ENCODE measurements at regions not wholly inside any gene's neighbourhood (a gene's known extent, or its start where the extent isn't known, plus 50 kb on each side); places are given as distances from the start of the nearest gene placed in this dataset.

GRCh38 chr4:31114816-31115215, 394.6 kb downstream of the PCDH7 start:
- no CpG with 5 or more reads among the region's 6 CpGs for WGBS (ENCODE audit: extremely low coverage, insufficient read length, low lambda C conversion rate)

More at GRCh38 chr4:31114816-31115215, 394.6 kb downstream of the PCDH7 start:
- Histone ChIP-seq H2BK120ac (ENCODE audit: low read depth, low read length, poor library complexity, severe bottlenecking) (no peak overlapping the region), H2BK12ac (ENCODE audit: insufficient read length, low read depth, low read length) (no peak overlapping the region), H3K18ac (ENCODE audit: insufficient read length, low read depth, low read length) (no peak overlapping the region), H3K79me1 (ENCODE audit: insufficient read depth, low read depth, low read length, poor library complexity, severe bottlenecking) (no peaks in the 10 kb centered on the region), H3K79me2 (ENCODE audit: insufficient read depth, low read length) (no peaks in the 10 kb centered on the region), H4K20me1 (ENCODE audit: control insufficient read depth, insufficient read depth, insufficient read length) (no peaks in the 10 kb centered on the region), H3K4ac (ENCODE audit: low read depth, low read length) (no peak overlapping the region), H2BK5ac (ENCODE audit: insufficient read length, low read length) (no peak overlapping the region), H3K4me1 (ENCODE audit: insufficient read depth, low read length) (no peaks in the 10 kb centered on the region), H3K9me3 (ENCODE audit: control insufficient read depth, low read depth, low read length) (no peaks in the 10 kb centered on the region), H2AFZ (ENCODE audit: low read length) (no peak overlapping the region), H3T11ph (ENCODE audit: low read length) (no peak overlapping the region), H4K91ac (ENCODE audit: insufficient read length, low read depth, low read length) (no peak overlapping the region), H2BK15ac (ENCODE audit: low read depth, low read length) (no peak overlapping the region), H3K9ac (ENCODE audit: extremely low read depth, insufficient read length, low read length) (no peak overlapping the region), H3K14ac (ENCODE audit: insufficient read depth, low read length) (no peak overlapping the region), H3K23me2 (ENCODE audit: insufficient read length, low read depth, low read length, poor library complexity, severe bottlenecking) (no peaks in the 10 kb centered on the region), H2AK5ac (ENCODE audit: insufficient read length, low read length) (no peak overlapping the region), H3K27ac (ENCODE audit: insufficient read length, low read depth, low read length) (no peak overlapping the region), H3K23ac (ENCODE audit: insufficient read length, low read depth, low read length) (no peak overlapping the region), H3K27me3 (ENCODE audit: insufficient read depth, low read length) (no peaks in the 10 kb centered on the region), H4K5ac (ENCODE audit: insufficient read length, low read depth, low read length) (no peak overlapping the region), H3K4me2 (ENCODE audit: insufficient read depth, insufficient read length, low read length) (no peak overlapping the region), H3K56ac (ENCODE audit: insufficient read length, low read depth, low read length) (no peak overlapping the region), H2BK20ac (ENCODE audit: low read depth, low read length, poor library complexity, severe bottlenecking) (no peak overlapping the region), H4K8ac (replicated peaks; ENCODE audit: insufficient read length, low read depth, low read length) (no peak overlapping the region)
- Mint-ChIP-seq H3K27ac (no peak overlapping the region; a peak in 2 of 7 replicates), H3K36me3 (ENCODE audit: insufficient read depth in 1 of 3, low read depth in 3 of 3) (no peaks in the 10 kb centered on the region), H3K27me3 (ENCODE audit: low read depth) (no peaks in the 10 kb centered on the region), H3K9me3 (no peaks in the 10 kb centered on the region), H3K4me3 (no peak overlapping the region), H3K4me1 (peaks cover 10 to 15% of the 10 kb centered on the region in 2 experiments; a peak in 3 of 4 replicates)
- TF ChIP-seq CTCF (conservative IDR thresholded peaks at IDR 0.05): no peak
- no peak for DNase-seq

Measured in H9 (cell line).